Mesodermal cell (in vitro differentiated cells): ENCODE measurements at regions not wholly inside any gene's neighbourhood (a gene's known extent, or its start where the extent isn't known, plus 50 kb on each side); places are given as distances from the start of the nearest gene placed in this dataset.

Experiments
- H3K27ac ChIP-seq: 2 replicates; pipeline ENCODE4 v1.7.0; 2013; ENCODE audit warnings: mild to moderate bottlenecking, low read depth, low read length, moderate library complexity; ENCODE audit not compliant: severe bottlenecking
- H3K36me3 ChIP-seq: 2 replicates; pipeline ENCODE4 v1.7.1; 2013; ENCODE audit warnings: mild to moderate bottlenecking, low read length, moderate library complexity; ENCODE audit not compliant: control insufficient read depth, insufficient read depth
- H3K4me1 ChIP-seq: one replicate; pipeline ENCODE4 v1.7.1; 2013; ENCODE audit warnings: mild to moderate bottlenecking, low read length; ENCODE audit not compliant: insufficient read depth, control insufficient read depth, poor library complexity, severe bottlenecking
- H3K4me3 ChIP-seq: 2 replicates; pipeline ENCODE4 v1.7.0; 2013; ENCODE audit warnings: low read length, control low read depth, mild to moderate bottlenecking; ENCODE audit not compliant: insufficient read depth, poor library complexity, severe bottlenecking; ENCODE audit errors: extremely low read depth
- H3K9me3 ChIP-seq: 2 replicates; pipeline ENCODE4 v1.7.1; 2013; ENCODE audit warnings: mild to moderate bottlenecking, low read length, moderate library complexity; ENCODE audit not compliant: control insufficient read depth
- WGBS, 2 experiments: methylation state at CpG; one replicate each; pipeline ENCODE4 v1.1.5; 2013; ENCODE audit warnings: missing lambda C conversion rate in 2 of 2; ENCODE audit not compliant: insufficient coverage in 2 of 2; 5-methylcytosine and 5-hydroxymethylcytosine counted together

GRCh38 chr4:38310446-38311043 lies 350.3 kb downstream of the PTTG2 start:
- peaks cover 19% of the 10 kb centered on the region for H3K4me1 ChIP-seq
- no peaks in the 10 kb centered on the region for H3K9me3 ChIP-seq
- no peak overlapping the region for H3K27ac ChIP-seq
- H3K4me3 ChIP-seq = no peak overlapping the region
- H3K36me3 ChIP-seq = no peaks in the 10 kb centered on the region
- 77 to 83% methylated on average over 3 to 4 of the region's 4 CpGs for WGBS, 2 experiments

DNA sequence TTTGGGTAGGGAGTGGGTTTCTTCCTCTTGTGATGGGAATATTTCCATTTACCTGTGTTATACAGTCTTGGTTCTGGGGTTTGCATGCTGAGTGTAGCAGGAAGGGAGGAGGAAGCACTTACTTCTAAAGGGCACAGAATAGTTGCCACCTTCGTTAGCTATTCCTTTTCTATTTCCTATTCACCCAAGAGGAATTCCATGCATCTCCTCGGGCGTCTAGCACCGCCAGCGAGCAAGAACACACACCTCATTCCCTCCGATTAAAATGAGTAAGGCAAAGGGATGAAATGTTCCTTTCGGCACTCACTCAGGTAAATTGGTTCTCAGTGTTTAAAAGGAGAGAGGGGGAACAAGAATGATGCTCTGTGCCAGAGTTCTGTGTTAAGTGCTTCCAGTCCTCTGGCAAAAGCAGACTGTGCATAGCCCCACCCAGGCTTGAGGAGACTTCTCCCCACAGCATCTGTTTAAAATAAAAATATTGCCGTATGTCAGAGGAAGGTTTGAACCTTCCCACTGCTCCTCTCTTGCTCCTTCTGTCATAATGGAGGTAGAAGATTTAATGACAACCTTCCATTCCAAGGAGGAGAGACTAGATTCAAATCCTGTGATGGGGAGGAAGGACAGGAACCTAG lies 351.4 kb downstream of the PTTG2 start:
- Histone ChIP-seq H3K4me1 (peaks cover 19% of the 10 kb centered on the region), H3K4me3 (no peak overlapping the region), H3K9me3 (no peaks in the 10 kb centered on the region), H3K27ac (no peak overlapping the region), H3K36me3 (no peaks in the 10 kb centered on the region)
- 73% methylated on average over 2 of the region's 8 CpGs; no CpG with 5 or more reads in 1 of the 2 experiments for WGBS, 2 experiments

DNA sequence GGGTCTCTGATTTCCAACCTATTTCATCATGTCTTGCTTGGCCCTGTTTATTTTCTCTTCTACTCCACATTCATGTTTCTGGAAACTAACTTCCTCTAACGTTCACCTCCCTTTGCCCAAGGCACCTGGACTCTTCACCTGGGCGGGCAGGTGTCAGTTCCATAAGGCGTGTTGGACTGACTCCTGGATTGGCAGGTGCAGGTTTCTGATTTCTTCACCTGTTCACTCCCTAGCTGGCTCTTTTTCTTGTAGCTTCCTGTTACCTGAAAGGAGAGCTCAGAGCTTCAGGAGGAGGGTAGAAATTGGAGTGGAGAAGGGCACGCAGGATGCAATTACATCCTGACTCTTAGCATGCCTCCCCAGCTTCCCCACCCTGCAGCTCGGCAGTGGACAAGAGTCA lies 350.8 kb upstream of the KLF3 start:
- H3K9me3 ChIP-seq = no peaks in the 10 kb centered on the region
- H3K4me1 ChIP-seq = peaks cover 19% of the 10 kb centered on the region
- H3K36me3 ChIP-seq = no peaks in the 10 kb centered on the region
- 97 to 100% methylated on average over 3 to 4 of the region's 5 CpGs for WGBS, 2 experiments
- no peak overlapping the region for H3K27ac ChIP-seq
- no peak overlapping the region for H3K4me3 ChIP-seq

DNA sequence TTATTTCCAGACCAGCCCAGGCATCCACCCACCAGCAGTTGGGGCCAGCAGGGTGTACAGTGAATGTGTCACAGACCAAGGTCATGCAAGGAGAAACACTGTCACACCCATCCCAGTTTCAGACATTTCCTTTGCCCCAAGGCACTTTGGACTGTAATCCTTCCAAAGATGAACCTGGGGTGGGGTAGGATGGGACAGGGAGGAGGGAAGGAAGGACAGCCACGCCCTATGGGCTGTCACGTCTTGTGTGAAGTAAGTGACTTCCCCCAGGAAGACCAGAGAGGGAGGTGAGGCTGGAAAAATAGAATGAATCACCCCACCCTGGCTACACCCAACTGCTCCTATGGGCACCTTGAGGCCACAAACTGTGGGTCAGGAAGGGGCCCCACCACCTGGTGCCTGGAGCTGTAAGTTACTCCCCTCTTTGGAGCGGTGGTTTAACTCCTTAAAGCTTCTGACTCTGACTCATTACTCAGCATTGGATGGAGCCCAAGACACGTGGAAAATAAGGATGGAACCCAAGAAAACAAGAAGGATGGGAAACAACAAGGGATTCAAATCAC lies 349.9 kb upstream of the KLF3 start:
- H3K27ac ChIP-seq = no peak overlapping the region
- WGBS, 2 experiments = 88 to 94% methylated on average over 1 to 3 of the region's 4 CpGs
- H3K36me3 ChIP-seq = no peaks in the 10 kb centered on the region
- H3K9me3 ChIP-seq = no peaks in the 10 kb centered on the region
- no peak overlapping the region for H3K4me3 ChIP-seq
- peaks cover 14% of the 10 kb centered on the region for H3K4me1 ChIP-seq

DNA sequence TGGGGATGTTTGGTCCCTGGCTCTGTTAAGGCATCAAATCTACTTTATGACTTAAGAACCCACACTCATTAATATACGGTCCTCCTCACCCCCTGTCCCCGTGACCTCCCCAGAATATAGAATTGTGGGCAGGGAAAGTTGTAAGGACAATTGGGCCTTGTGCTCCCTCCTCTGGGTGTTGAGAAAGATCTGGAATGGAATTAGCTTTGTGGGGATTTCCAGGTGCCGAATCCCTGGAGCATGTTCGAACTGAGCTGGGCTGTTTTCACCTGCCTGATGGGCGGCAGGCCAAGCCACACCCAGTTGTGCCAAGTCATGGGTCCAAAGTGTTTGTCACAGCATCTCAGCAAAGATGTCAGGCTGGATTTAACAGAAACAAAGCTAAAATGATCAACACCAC lies 349.3 kb upstream of the KLF3 start:
- Histone ChIP-seq H3K27ac (no peak overlapping the region), H3K36me3 (no peaks in the 10 kb centered on the region), H3K4me1 (peaks cover 17% of the 10 kb centered on the region), H3K4me3 (no peak overlapping the region), H3K9me3 (no peaks in the 10 kb centered on the region)
- WGBS, 2 experiments = 71 to 79% methylated on average over 3 of the region's 5 CpGs

- no peak overlapping the region for H3K4me3 ChIP-seq
- H3K4me1 ChIP-seq = peaks cover 21% of the 10 kb centered on the region
- WGBS, 2 experiments = 100% methylated on average over 2 of the region's 5 CpGs; no CpG with 5 or more reads in 1 of the 2 experiments
- H3K36me3 ChIP-seq = no peaks in the 10 kb centered on the region
- H3K9me3 ChIP-seq = no peaks in the 10 kb centered on the region
- no peak overlapping the region for H3K27ac ChIP-seq
Measured at GRCh38 chr4:38315286-38315685, 348.7 kb upstream of the KLF3 start.

DNA sequence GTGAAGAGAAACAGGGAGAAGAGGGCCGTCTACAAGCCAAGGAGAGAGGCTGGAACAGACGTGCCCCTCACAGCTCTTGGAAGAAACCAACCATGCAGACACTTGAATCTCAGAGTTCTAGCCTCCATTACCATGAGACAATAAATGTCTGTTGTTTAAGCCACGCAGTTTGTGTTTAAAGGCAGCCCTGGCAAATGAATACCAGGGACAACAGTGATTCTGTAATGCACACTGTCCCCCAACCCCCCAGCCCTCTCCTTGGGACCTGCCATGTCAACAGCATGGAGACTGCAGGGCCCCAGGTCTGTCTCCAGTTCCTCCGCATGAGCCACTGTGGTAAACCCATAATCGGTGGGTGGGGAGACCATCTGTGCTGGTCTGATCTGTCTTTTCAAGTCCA lies 348.0 kb upstream of the KLF3 start:
- 97 to 98% methylated on average over 5 of the region's 5 CpGs for WGBS, 2 experiments
- no peaks in the 10 kb centered on the region for H3K36me3 ChIP-seq
- no peaks in the 10 kb centered on the region for H3K9me3 ChIP-seq
- peaks cover 13% of the 10 kb centered on the region for H3K4me1 ChIP-seq
- H3K4me3 ChIP-seq = no peak overlapping the region
- H3K27ac ChIP-seq = no peak overlapping the region

- WGBS, 2 experiments = 89 to 100% methylated on average over 2 of the region's 3 CpGs
- Histone ChIP-seq H3K36me3 (no peaks in the 10 kb centered on the region), H3K4me1 (peaks cover 13% of the 10 kb centered on the region)
Measured at GRCh38 chr4:38317041-38317674, 346.8 kb upstream of the KLF3 start.

GRCh38 chr4:38318737-38319455 lies 345.1 kb upstream of the KLF3 start:
- 0% methylated on average over 11 of the region's 22 CpGs for WGBS, 2 experiments
- Histone ChIP-seq H3K36me3 (no peaks in the 10 kb centered on the region), H3K9me3 (no peaks in the 10 kb centered on the region), H3K27ac (peak overlapping the region; percentile 83), H3K4me1 (peaks cover 13% of the 10 kb centered on the region), H3K4me3 (no peak overlapping the region)

More at GRCh38 chr4:38317041-38317674, 346.8 kb upstream of the KLF3 start:
- Histone ChIP-seq H3K9me3 (no peaks in the 10 kb centered on the region), H3K27ac (no peak overlapping the region), H3K4me3 (no peak overlapping the region)

DNA sequence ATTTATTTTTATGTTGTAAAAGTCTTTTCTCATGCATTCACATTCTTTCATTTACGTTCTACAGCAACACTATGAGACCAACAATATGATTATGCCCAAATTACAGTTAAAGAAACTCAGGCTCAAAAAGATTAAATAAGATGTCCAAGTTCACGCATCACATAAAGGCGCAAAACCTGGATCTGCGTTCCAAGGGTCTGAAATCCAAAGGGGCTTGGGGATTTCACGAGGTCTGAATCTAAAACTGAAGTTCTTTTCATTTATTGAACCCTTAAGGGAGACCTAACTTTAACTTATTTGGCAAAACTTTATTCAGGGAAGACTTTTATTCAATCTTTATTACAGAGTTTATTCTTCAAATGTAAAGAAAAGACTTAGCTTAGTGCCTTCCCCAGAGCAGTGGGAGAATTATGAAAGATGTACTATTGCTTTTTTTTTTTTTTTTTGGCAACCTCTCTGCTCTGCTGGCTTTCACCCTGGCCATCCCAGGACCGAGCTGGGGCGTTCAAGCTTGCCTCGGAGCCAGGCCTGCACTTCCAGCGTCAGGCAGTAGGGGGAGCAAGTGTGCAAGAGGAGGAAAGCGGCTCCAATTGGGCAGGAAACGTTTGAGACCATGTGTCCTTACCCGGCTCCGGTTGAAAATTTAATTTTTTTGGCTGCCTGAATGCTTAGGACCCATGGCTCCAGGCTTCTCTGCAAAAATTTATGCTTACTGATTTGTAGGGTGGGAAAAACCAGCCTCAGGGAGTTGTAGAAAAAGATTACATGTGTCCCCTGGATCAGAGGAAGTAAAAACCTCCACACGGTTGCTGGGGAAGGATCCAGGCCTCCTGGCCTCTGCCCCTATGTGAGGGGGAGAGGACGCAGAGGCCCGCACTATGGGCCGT lies 344.3 kb upstream of the KLF3 start:
- peaks cover 13% of the 10 kb centered on the region for H3K4me1 ChIP-seq
- no peak overlapping the region for H3K4me3 ChIP-seq
- H3K9me3 ChIP-seq = no peaks in the 10 kb centered on the region
- no peaks in the 10 kb centered on the region for H3K36me3 ChIP-seq
- peak overlapping the region; percentile 83 for H3K27ac ChIP-seq
- 40 to 43% methylated on average over 13 to 16 of the region's 17 CpGs for WGBS, 2 experiments
